ENCODE measurements at regions not wholly inside any gene's neighbourhood (a gene's known extent, or its start where the extent isn't known, plus 50 kb on each side); places are given as distances from the start of the nearest gene placed in this dataset.

- Histone ChIP-seq H3K36me3 (no peaks in the 10 kb centered on the region), H3K4me1 (no peaks in the 10 kb centered on the region), H3K9me3 (no peaks in the 10 kb centered on the region), H3K4me3 (no peak overlapping the region), H3K27ac (no peak overlapping the region), H3K27me3 (no peaks in the 10 kb centered on the region)
- ATAC-seq = no peak
- DNase-seq = no peak
- intact Hi-C loops (cut with DNase I) = no loop called here
- no peak for FAIRE-seq
- no peak for TF ChIP-seq CTCF (IDR thresholded peaks at IDR 0.05)
- 59 to 79% methylated on average over 4 of the region's 4 CpGs for WGBS, 2 donors
Observed at GRCh38 chr20:1833728-1834726, 61.2 kb upstream of the SIRPA start.

GRCh38 chr20:1833216-1833615 lies 62.0 kb upstream of the SIRPA start:
- no peaks in the 10 kb centered on the region for H3K4me1 ChIP-seq
- TF ChIP-seq CTCF (IDR thresholded peaks at IDR 0.05) = no peak
- H3K9me3 ChIP-seq = no peaks in the 10 kb centered on the region
- DNase-seq (no peak), ATAC-seq (no peak), FAIRE-seq (no peak)
- no peaks in the 10 kb centered on the region for H3K27me3 ChIP-seq
- no peak overlapping the region for H3K27ac ChIP-seq
- WGBS, 2 donors = 55 to 56% methylated on average over 4 of the region's 4 CpGs
- intact Hi-C loops (cut with DNase I) = no loop called here
- no peak overlapping the region for H3K4me3 ChIP-seq
- H3K36me3 ChIP-seq = no peaks in the 10 kb centered on the region

- Histone ChIP-seq H3K9me3 (no peaks in the 10 kb centered on the region), H3K27ac (no peak overlapping the region), H3K27me3 (no peaks in the 10 kb centered on the region), H3K4me3 (no peak overlapping the region), H3K36me3 (no peaks in the 10 kb centered on the region), H3K4me1 (no peaks in the 10 kb centered on the region)
- FAIRE-seq = no peak
- ATAC-seq = no peak
- TF ChIP-seq CTCF (IDR thresholded peaks at IDR 0.05) = no peak
- DNase-seq = no peak
- WGBS, 2 donors = 50 to 62% methylated on average over 13 of the region's 13 CpGs
- intact Hi-C loops (cut with DNase I) = no loop called here
Observed at GRCh38 chr20:1832634-1833033, 62.6 kb upstream of the SIRPA start.

- H3K27me3 ChIP-seq = no peaks in the 10 kb centered on the region
Observed at GRCh38 chr20:1831606-1832005, 63.6 kb upstream of the SIRPA start.

More at GRCh38 chr20:1831606-1832005, 63.6 kb upstream of the SIRPA start:
- ATAC-seq (no peak), FAIRE-seq (no peak), DNase-seq (no peak)
- intact Hi-C loops (cut with DNase I) = no loop called here
- no peak for TF ChIP-seq CTCF (IDR thresholded peaks at IDR 0.05)
- 69 to 73% methylated on average over 8 of the region's 8 CpGs for WGBS, 2 donors
- H3K9me3 ChIP-seq = no peaks in the 10 kb centered on the region
- no peak overlapping the region for H3K4me3 ChIP-seq
- H3K4me1 ChIP-seq = no peaks in the 10 kb centered on the region
- no peaks in the 10 kb centered on the region for H3K36me3 ChIP-seq
- no peak overlapping the region for H3K27ac ChIP-seq

All from pancreas (tissue), 10 donors.